ENCODE measurements at regions not wholly inside any gene's neighbourhood (a gene's known extent, or its start where the extent isn't known, plus 50 kb on each side); places are given as distances from the start of the nearest gene placed in this dataset.

- TF ChIP-seq CTCF (IDR thresholded peaks at IDR 0.05) = no peak
- intact Hi-C loops (cut with DNase I) = no loop called here
- FAIRE-seq (no peak), ATAC-seq (no peak), DNase-seq (no peak)
- H3K27ac ChIP-seq = no peak overlapping the region
- no peaks in the 10 kb centered on the region for H3K36me3 ChIP-seq
- no peak overlapping the region for H3K4me3 ChIP-seq
- no peaks in the 10 kb centered on the region for H3K9me3 ChIP-seq
- WGBS, 2 donors = 85 to 88% methylated on average over 10 of the region's 10 CpGs
- peaks cover 0 to 6% (median 0%) of the 10 kb centered on the region in 3 donors for H3K4me1 ChIP-seq
- no peaks in the 10 kb centered on the region for H3K27me3 ChIP-seq
Measured at GRCh38 chr15:81856001-81856633, 189.7 kb downstream of the MEX3B start.

GRCh38 chr15:81853150-81853748, 192.6 kb downstream of the MEX3B start:
- ATAC-seq (no peak), FAIRE-seq (no peak), DNase-seq (no peak)
- WGBS, 2 donors = 86 to 96% methylated on average over 3 of the region's 3 CpGs
- H3K27me3 ChIP-seq = no peaks in the 10 kb centered on the region
- TF ChIP-seq CTCF (IDR thresholded peaks at IDR 0.05) = no peak
- H3K4me3 ChIP-seq = no peak overlapping the region
- no peaks in the 10 kb centered on the region for H3K36me3 ChIP-seq
- no peaks in the 10 kb centered on the region for H3K9me3 ChIP-seq
- no peak overlapping the region for H3K27ac ChIP-seq
- no peaks in the 10 kb centered on the region for H3K4me1 ChIP-seq
- intact Hi-C loops (cut with DNase I) = no loop called here

- TF ChIP-seq CTCF (IDR thresholded peaks at IDR 0.05) = no peak
- no peaks in the 10 kb centered on the region for H3K27me3 ChIP-seq
- H3K36me3 ChIP-seq = no peaks in the 10 kb centered on the region
- H3K27ac ChIP-seq = no peak overlapping the region
- DNase-seq = no peak
- H3K9me3 ChIP-seq = no peaks in the 10 kb centered on the region
- intact Hi-C loops (cut with DNase I) = no loop called here
- ATAC-seq = no peak
- H3K4me3 ChIP-seq = no peak overlapping the region
- WGBS, 2 donors = 61 to 65% methylated on average over 5 of the region's 5 CpGs
- no peaks in the 10 kb centered on the region for H3K4me1 ChIP-seq
- no peak for FAIRE-seq
Measured at GRCh38 chr15:81852411-81853149, 193.2 kb downstream of the MEX3B start.

- 55 to 60% methylated on average over 7 of the region's 7 CpGs for WGBS, 2 donors
- no peak overlapping the region for H3K27ac ChIP-seq
Measured at GRCh38 chr15:81851757-81852156, 194.1 kb downstream of the MEX3B start.

More at GRCh38 chr15:81851757-81852156, 194.1 kb downstream of the MEX3B start:
- ATAC-seq = no peak
- Histone ChIP-seq H3K36me3 (no peaks in the 10 kb centered on the region), H3K9me3 (no peaks in the 10 kb centered on the region), H3K4me3 (no peak overlapping the region), H3K27me3 (no peaks in the 10 kb centered on the region), H3K4me1 (no peaks in the 10 kb centered on the region)
- FAIRE-seq = no peak
- intact Hi-C loops (cut with DNase I) = no loop called here
- no peak for TF ChIP-seq CTCF (IDR thresholded peaks at IDR 0.05)
- DNase-seq = no peak
